Activated CD4-positive, alpha-beta T cell treated with anti-CD3 and anti-CD28 coated beads, Interleukin-2, amount 10 ng/mL, durations not matched to agents 7 days and 5 days (primary cell): ENCODE measurements at regions not wholly inside any gene's neighbourhood (a gene's known extent, or its start where the extent isn't known, plus 50 kb on each side); places are given as distances from the start of the nearest gene placed in this dataset.

Experiments
- CTCF ChIA-PET: fragments of 350-600 bp; sonication (Branson Sonifier 250); formaldehyde crosslinking; loops from one replicate; lab custom pipeline; 2021; ENCODE audit warnings: antibody characterized with exemption; lab: Charles Lee
- POLR2A ChIA-PET: fragments of 350-600 bp; sonication (Branson Sonifier 250); formaldehyde crosslinking; loops from one replicate; lab custom pipeline; 2021; ENCODE audit warnings: antibody characterized with exemption; lab: Charles Lee
- DNase-seq: peaks from one replicate; pipeline ENCODE4 v3.0.0-alpha.2; 2020
- H3K27ac Mint-ChIP-seq: one replicate; pipeline ENCODE4 v1.8.0; 2021; ENCODE audit warnings: mild to moderate bottlenecking, moderate library complexity, mixed read lengths
- H3K27me3 Mint-ChIP-seq: one replicate; pipeline ENCODE4 v1.8.0; 2021; ENCODE audit warnings: mixed read lengths
- H3K36me3 Mint-ChIP-seq: one replicate; pipeline ENCODE4 v1.8.0; 2021; ENCODE audit warnings: low read depth, mixed read lengths
- H3K4me1 Mint-ChIP-seq: one replicate; pipeline ENCODE4 v1.8.0; 2021; ENCODE audit warnings: mixed read lengths
- H3K4me3 Mint-ChIP-seq: one replicate; pipeline ENCODE4 v1.8.0; 2021; ENCODE audit warnings: mild to moderate bottlenecking, moderate library complexity, mixed read lengths
- H3K9me3 Mint-ChIP-seq: one replicate; pipeline ENCODE4 v1.8.0; 2021; ENCODE audit warnings: mixed read lengths

- Mint-ChIP-seq H3K4me3 (no peak overlapping the region), H3K27me3 (no peaks in the 10 kb centered on the region), H3K36me3 (no peaks in the 10 kb centered on the region), H3K27ac (no peak overlapping the region), H3K9me3 (no peaks in the 10 kb centered on the region), H3K4me1 (no peaks in the 10 kb centered on the region)
- ChIA-PET POLR2A (no interaction called here), CTCF (no interaction called here)
- DNase-seq, result no peak
Measured at GRCh38 chr10:78196396-78196795, 162.7 kb downstream of the RPS24 start.

GRCh38 chr10:78196964-78197363 is 163.3 kb downstream of the RPS24 start:
- CTCF ChIA-PET, result no interaction called here
- Mint-ChIP-seq H3K27me3 (no peaks in the 10 kb centered on the region), H3K4me1 (no peaks in the 10 kb centered on the region), H3K9me3 (no peaks in the 10 kb centered on the region), H3K36me3 (no peaks in the 10 kb centered on the region), H3K4me3 (no peak overlapping the region), H3K27ac (no peak overlapping the region)
- DNase-seq, result no peak
- POLR2A ChIA-PET, result no interaction called here

- CTCF ChIA-PET, result no interaction called here
- H3K4me3 Mint-ChIP-seq, result no peak overlapping the region
- POLR2A ChIA-PET, result no interaction called here
Measured at GRCh38 chr10:78197628-78198272, 164.1 kb downstream of the RPS24 start.

GRCh38 chr10:78199005-78199725 is 165.5 kb downstream of the RPS24 start:
- Mint-ChIP-seq H3K36me3 (no peaks in the 10 kb centered on the region), H3K9me3 (no peaks in the 10 kb centered on the region), H3K4me3 (no peak overlapping the region), H3K27ac (no peak overlapping the region), H3K4me1 (no peaks in the 10 kb centered on the region), H3K27me3 (no peaks in the 10 kb centered on the region)
- no peak for DNase-seq
- CTCF ChIA-PET, result no interaction called here
- POLR2A ChIA-PET, result no interaction called here

More at GRCh38 chr10:78197628-78198272, 164.1 kb downstream of the RPS24 start:
- Mint-ChIP-seq H3K9me3 (no peaks in the 10 kb centered on the region), H3K36me3 (no peaks in the 10 kb centered on the region), H3K27ac (no peak overlapping the region), H3K27me3 (no peaks in the 10 kb centered on the region), H3K4me1 (no peaks in the 10 kb centered on the region)
- no peak for DNase-seq

- Mint-ChIP-seq H3K4me3 (no peak overlapping the region), H3K4me1 (no peaks in the 10 kb centered on the region), H3K36me3 (no peaks in the 10 kb centered on the region), H3K27me3 (no peaks in the 10 kb centered on the region), H3K9me3 (no peaks in the 10 kb centered on the region), H3K27ac (no peak overlapping the region)
- DNase-seq, result no peak
- ChIA-PET CTCF (no interaction called here), POLR2A (no interaction called here)
Measured at GRCh38 chr10:78199759-78200158, 166.1 kb downstream of the RPS24 start.

GRCh38 chr10:78200686-78201085 is 167.0 kb downstream of the RPS24 start:
- Mint-ChIP-seq H3K27ac (no peak overlapping the region), H3K27me3 (no peaks in the 10 kb centered on the region), H3K4me1 (peaks cover 3% of the 10 kb centered on the region), H3K4me3 (no peak overlapping the region), H3K36me3 (no peaks in the 10 kb centered on the region), H3K9me3 (no peaks in the 10 kb centered on the region)
- POLR2A ChIA-PET, result no interaction called here
- CTCF ChIA-PET, result no interaction called here
- DNase-seq, result no peak

GRCh38 chr10:78202386-78202785 is 168.7 kb downstream of the RPS24 start:
- no peak overlapping the region for H3K4me3 Mint-ChIP-seq
- H3K27me3 Mint-ChIP-seq, result no peaks in the 10 kb centered on the region
- peaks cover 5% of the 10 kb centered on the region for H3K4me1 Mint-ChIP-seq
- no peaks in the 10 kb centered on the region for H3K36me3 Mint-ChIP-seq
- no peak overlapping the region for H3K27ac Mint-ChIP-seq
- no peaks in the 10 kb centered on the region for H3K9me3 Mint-ChIP-seq
- POLR2A ChIA-PET, result no interaction called here
- DNase-seq, result no peak
- CTCF ChIA-PET, result no interaction called here

- peaks cover 5% of the 10 kb centered on the region for H3K4me1 Mint-ChIP-seq
- no peaks in the 10 kb centered on the region for H3K9me3 Mint-ChIP-seq
- H3K36me3 Mint-ChIP-seq, result no peaks in the 10 kb centered on the region
- H3K4me3 Mint-ChIP-seq, result no peak overlapping the region
- DNase-seq, result no peak
- H3K27me3 Mint-ChIP-seq, result no peaks in the 10 kb centered on the region
- H3K27ac Mint-ChIP-seq, result no peak overlapping the region
- ChIA-PET POLR2A (no interaction called here), CTCF (no interaction called here)
Measured at GRCh38 chr10:78203915-78204818, 170.5 kb downstream of the RPS24 start.

GRCh38 chr10:78205457-78206016 is 171.9 kb downstream of the RPS24 start:
- Mint-ChIP-seq H3K27ac (peak overlapping the region; percentile 61), H3K4me1 (peaks cover 5% of the 10 kb centered on the region), H3K27me3 (no peaks in the 10 kb centered on the region), H3K36me3 (no peaks in the 10 kb centered on the region), H3K9me3 (no peaks in the 10 kb centered on the region), H3K4me3 (no peak overlapping the region)
- ChIA-PET CTCF (interaction anchor here (0.6 kb wide), 1 partner anchor 1169 kb away, joined by 3 read pairs; no protein-coding TSS in a partner anchor), POLR2A (no interaction called here)
- DNase-seq, result peak; percentile 12

- CTCF ChIA-PET, result interaction anchor here (1.1 kb wide), 1 partner anchor 13 kb away, joined by 3 read pairs; no protein-coding TSS in a partner anchor
- no peaks in the 10 kb centered on the region for H3K27me3 Mint-ChIP-seq
- H3K4me1 Mint-ChIP-seq, result peaks cover 5% of the 10 kb centered on the region
- POLR2A ChIA-PET, result no interaction called here
- no peaks in the 10 kb centered on the region for H3K9me3 Mint-ChIP-seq
- no peak overlapping the region for H3K4me3 Mint-ChIP-seq
- no peak for DNase-seq
- H3K27ac Mint-ChIP-seq, result no peak overlapping the region
- no peaks in the 10 kb centered on the region for H3K36me3 Mint-ChIP-seq
Measured at GRCh38 chr10:78207216-78207615, 173.6 kb downstream of the RPS24 start.

GRCh38 chr10:78207776-78208175 is 174.1 kb downstream of the RPS24 start:
- H3K4me3 Mint-ChIP-seq, result no peak overlapping the region
- H3K36me3 Mint-ChIP-seq, result no peaks in the 10 kb centered on the region
- no peaks in the 10 kb centered on the region for H3K27me3 Mint-ChIP-seq
- no peaks in the 10 kb centered on the region for H3K9me3 Mint-ChIP-seq
- no peak for DNase-seq
- H3K27ac Mint-ChIP-seq, result no peak overlapping the region
- ChIA-PET CTCF (interaction anchor here (1.1 kb wide), 1 partner anchor 13 kb away, joined by 3 read pairs; no protein-coding TSS in a partner anchor), POLR2A (no interaction called here)
- peaks cover 5% of the 10 kb centered on the region for H3K4me1 Mint-ChIP-seq

- H3K27me3 Mint-ChIP-seq, result peaks cover 6% of the 10 kb centered on the region
- no peaks in the 10 kb centered on the region for H3K9me3 Mint-ChIP-seq
- no peak overlapping the region for H3K27ac Mint-ChIP-seq
- H3K36me3 Mint-ChIP-seq, result no peaks in the 10 kb centered on the region
- ChIA-PET CTCF (interaction anchor here (0.6 kb wide), 1 partner anchor 630 kb away, joined by 4 read pairs; no protein-coding TSS in a partner anchor), POLR2A (no interaction called here)
- no peak for DNase-seq
- no peak overlapping the region for H3K4me3 Mint-ChIP-seq
- peaks cover 5% of the 10 kb centered on the region for H3K4me1 Mint-ChIP-seq
Measured at GRCh38 chr10:78209970-78210369, 176.3 kb downstream of the RPS24 start.
